ENCODE measurements at regions not wholly inside any gene's neighbourhood (a gene's known extent, or its start where the extent isn't known, plus 50 kb on each side); places are given as distances from the start of the nearest gene placed in this dataset.

DNA sequence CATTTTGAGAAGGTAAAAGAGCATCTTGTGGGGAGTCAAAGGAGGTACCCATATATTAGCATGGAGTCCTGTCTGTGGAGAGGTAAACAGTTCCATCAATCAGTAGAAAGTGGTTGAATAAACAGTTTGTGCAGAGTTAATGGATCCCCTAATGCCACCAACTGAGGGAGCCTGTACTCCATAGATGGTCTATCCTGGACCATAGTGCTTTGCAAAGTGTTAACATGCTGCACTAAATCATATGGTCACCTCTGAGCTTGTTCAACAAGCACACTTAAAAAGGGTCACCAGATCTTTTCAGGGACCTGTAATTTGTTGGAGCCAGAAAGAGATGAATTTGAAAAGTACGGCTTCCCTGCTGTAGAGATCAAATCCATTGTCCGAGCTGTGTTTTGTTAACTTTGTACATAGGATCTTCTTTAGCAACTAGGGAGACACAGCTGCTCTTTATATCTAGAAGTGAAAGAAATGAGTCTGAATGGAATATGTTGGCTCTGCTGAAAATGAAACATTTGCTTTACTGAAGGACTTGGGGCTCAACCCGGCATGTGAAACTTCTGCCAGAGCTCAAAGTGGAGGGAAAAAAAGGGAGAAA, 366.4 kb downstream of the ETNK1 start:
- peaks cover 0 to 5% (median 3%) of the 10 kb centered on the region in 3 donors for H3K27me3 Mint-ChIP-seq (ENCODE audit: low read depth in 3 of 3)
- H3K27ac Mint-ChIP-seq, result no peak overlapping the region
- H3K9me3 Mint-ChIP-seq, result peaks cover 0 to 2% (median 0%) of the 10 kb centered on the region in 6 donors
- H3K4me3 Mint-ChIP-seq, result no peak overlapping the region
- DNase-seq, result no peak
- H3K36me3 Mint-ChIP-seq, result no peaks in the 10 kb centered on the region
- H3K4me1 Mint-ChIP-seq, result no peaks in the 10 kb centered on the region

DNA sequence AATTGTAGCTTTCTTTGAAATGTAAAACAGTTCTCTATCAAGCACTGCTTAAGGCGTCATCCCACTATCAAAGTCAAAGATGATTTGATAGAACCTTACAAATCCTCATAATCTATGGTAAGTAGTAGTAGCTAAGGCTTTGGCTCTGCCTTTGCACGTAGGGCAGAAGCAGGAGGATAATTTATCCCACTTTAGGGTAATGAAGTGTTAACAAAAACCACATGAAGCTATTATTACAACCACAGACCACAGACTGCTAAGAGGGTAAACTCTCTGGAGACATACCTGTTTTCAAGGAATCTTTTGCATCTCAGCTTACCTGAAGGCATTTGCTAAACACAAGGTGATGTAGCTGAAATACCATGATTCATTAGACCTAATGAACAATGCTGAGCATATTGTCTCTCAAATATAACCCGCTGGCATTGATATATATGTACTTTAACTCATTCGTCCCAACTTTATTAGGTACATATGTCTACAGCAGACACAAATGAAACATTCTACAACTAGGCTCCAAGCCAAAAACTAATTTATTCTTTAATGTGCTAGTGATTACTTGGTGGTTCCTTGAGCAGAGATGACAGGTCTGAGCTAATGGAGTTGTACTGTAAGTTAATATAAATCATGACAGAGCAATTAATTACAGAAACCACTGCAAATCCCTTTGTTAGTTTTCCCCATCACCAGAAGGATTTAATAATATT, 368.8 kb downstream of the ETNK1 start:
- no peak overlapping the region for H3K4me3 Mint-ChIP-seq
- no peaks in the 10 kb centered on the region for H3K4me1 Mint-ChIP-seq
- no peaks in the 10 kb centered on the region for H3K36me3 Mint-ChIP-seq
- peaks cover 0 to 5% (median 3%) of the 10 kb centered on the region in 3 donors for H3K27me3 Mint-ChIP-seq (ENCODE audit: low read depth in 3 of 3)
- no peak overlapping the region for H3K27ac Mint-ChIP-seq
- DNase-seq, result no peak
- H3K9me3 Mint-ChIP-seq, result peaks cover 0 to 9% (median 1%) of the 10 kb centered on the region in 6 donors

DNA sequence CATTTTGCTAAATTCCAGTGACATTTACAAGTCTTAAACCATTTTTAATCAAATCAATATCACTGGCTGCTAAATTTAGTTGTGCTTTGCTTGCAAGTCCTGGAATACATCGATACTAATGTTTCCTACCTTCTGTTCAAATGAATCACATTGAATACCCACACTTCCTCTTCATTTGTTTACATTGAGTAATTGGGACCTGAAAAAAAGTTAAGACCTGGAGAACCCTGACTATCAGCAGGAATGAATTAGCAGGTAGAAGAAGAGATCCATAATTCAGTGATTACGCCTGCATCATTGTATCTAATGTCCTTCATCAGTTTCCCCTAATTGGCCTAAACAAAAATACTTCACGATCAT, 369.3 kb downstream of the ETNK1 start:
- DNase-seq, result no peak
- Mint-ChIP-seq H3K27me3 (ENCODE audit: low read depth in 3 of 3) (peaks cover 0 to 5% (median 3%) of the 10 kb centered on the region in 3 donors), H3K4me3 (no peak overlapping the region), H3K4me1 (no peaks in the 10 kb centered on the region), H3K36me3 (no peaks in the 10 kb centered on the region), H3K27ac (no peak overlapping the region), H3K9me3 (peaks cover 0 to 9% (median 2%) of the 10 kb centered on the region in 6 donors)

DNA sequence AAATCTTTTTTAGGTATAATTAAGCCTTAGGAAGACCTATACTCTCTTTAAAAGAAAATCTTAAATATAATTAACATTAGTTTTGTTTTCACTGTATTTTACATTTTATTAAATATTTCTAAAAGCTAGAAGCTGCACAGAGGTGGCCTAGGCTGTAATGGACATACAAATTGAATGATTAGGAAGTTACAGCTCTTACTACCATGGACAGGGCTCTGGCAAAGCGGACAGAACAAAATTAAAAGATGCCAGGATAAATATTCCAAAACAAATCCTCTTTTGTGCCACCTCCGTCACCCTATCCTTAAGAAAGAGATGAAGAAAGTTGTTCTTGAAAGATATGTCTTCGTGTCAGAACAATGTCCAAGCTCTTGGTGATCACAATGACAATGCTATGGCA, 376.5 kb downstream of the ETNK1 start:
- Mint-ChIP-seq H3K27me3 (ENCODE audit: low read depth in 3 of 3) (no peaks in the 10 kb centered on the region), H3K4me1 (no peaks in the 10 kb centered on the region), H3K4me3 (no peak overlapping the region)

DNA sequence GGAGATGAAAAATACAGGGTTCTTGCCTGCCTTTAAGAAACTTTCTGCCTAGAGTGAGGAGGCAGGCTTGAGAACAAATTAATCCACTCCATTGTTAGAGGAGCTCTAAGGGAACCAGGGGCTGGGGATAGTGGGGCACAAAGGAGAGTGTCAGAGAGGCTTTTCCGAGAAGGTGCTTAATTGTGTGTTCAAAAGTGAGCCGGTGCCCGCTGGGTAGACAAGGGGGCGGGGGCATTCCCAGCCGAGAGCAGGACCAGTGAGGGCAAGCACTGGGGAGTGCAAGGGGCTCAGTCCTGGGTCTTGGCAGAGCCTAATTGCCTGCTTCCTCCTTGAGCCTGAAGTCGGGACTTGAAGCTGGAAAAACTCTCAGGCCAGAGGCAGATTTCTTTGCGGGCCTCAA, 377.4 kb downstream of the ETNK1 start:
- no peak for DNase-seq
- Mint-ChIP-seq H3K4me3 (no peak overlapping the region), H3K4me1 (no peaks in the 10 kb centered on the region), H3K27ac (no peak overlapping the region), H3K27me3 (ENCODE audit: low read depth in 3 of 3) (no peaks in the 10 kb centered on the region), H3K36me3 (no peaks in the 10 kb centered on the region), H3K9me3 (peaks cover 0 to 9% (median 2%) of the 10 kb centered on the region in 6 donors)

More for the DNA sequence above, 376.5 kb downstream of the ETNK1 start:
- H3K36me3 Mint-ChIP-seq, result no peaks in the 10 kb centered on the region
- no peak overlapping the region for H3K27ac Mint-ChIP-seq
- peaks cover 0 to 9% (median 2%) of the 10 kb centered on the region in 6 donors for H3K9me3 Mint-ChIP-seq
- DNase-seq, result no peak

DNA sequence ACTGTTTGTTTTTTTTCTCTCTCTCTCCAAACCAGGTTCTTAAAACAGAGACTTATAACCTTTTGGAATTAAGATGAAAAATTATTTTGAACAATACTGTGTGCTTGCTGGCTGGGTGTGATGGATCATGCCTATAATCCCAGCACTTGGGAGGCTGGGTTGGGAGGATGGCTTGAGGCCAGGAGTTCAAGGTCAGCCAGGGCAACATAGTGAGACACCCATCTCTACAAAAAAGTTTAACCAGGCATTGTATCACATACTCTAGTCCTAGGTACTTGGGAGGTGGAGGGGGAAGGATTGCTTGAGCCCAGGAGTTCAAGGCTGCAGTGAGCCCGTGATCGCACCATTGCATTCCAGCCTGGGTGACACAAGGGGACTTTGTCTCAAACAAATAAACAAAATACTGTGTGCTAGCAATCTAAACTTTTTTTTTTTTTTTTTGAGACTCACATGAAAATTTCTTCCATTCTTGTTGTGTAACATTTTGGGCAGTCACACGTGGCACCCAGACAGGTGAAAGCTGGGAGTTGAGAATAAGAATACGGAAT, 379.6 kb downstream of the ETNK1 start:
- H3K36me3 Mint-ChIP-seq, result no peaks in the 10 kb centered on the region
- no peaks in the 10 kb centered on the region for H3K4me1 Mint-ChIP-seq

DNA sequence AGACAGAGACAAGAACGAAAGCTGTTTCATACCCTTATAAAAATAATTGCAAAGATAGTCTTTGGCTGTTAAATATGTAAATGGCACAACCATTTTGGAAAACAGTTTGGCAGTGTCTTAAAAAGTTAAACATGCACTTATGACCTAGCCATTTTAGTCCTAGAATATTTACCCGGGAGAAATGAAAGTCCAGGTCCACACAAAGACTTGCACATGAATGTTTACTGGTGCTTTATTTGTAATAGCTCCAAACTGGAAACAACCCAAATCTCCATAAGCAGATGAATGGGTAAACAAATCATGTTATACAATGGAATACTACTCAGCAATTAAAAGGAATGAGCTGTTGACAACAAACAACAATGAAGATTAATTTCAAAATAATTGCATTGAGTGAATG, 380.4 kb downstream of the ETNK1 start:
- no peak overlapping the region for H3K27ac Mint-ChIP-seq
- H3K9me3 Mint-ChIP-seq, result peaks cover 0 to 3% (median 0%) of the 10 kb centered on the region in 6 donors
- no peak overlapping the region for H3K4me3 Mint-ChIP-seq
- no peaks in the 10 kb centered on the region for H3K36me3 Mint-ChIP-seq
- H3K4me1 Mint-ChIP-seq, result no peaks in the 10 kb centered on the region
- no peaks in the 10 kb centered on the region for H3K27me3 Mint-ChIP-seq (ENCODE audit: low read depth in 3 of 3)
- DNase-seq, result no peak

More for the DNA sequence above, 379.6 kb downstream of the ETNK1 start:
- H3K27me3 Mint-ChIP-seq (ENCODE audit: low read depth in 3 of 3), result no peaks in the 10 kb centered on the region
- H3K9me3 Mint-ChIP-seq, result peaks cover 0 to 3% (median 0%) of the 10 kb centered on the region in 6 donors
- no peak overlapping the region for H3K4me3 Mint-ChIP-seq
- no peak for DNase-seq
- no peak overlapping the region for H3K27ac Mint-ChIP-seq

DNA sequence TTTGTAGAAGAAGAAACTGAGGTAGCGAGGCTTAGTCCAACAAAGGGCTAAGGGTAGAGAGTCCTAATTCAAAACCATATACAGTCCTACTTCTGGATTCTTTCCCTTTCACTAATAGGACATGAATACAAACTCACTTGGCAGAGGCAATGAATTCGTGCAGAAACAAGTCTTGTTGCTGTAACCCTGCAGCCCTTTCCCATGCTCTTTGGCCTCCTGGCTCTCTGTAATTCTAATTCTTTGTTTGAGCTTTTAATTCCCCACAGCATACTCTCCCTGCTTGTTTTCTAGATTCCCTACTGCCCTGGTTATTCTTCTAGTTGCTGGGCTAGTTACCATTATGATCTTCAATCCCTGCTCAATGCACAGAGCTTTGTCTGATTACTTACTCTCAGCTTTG, 381.4 kb downstream of the ETNK1 start:
- H3K27me3 Mint-ChIP-seq (ENCODE audit: low read depth in 3 of 3), result no peaks in the 10 kb centered on the region
- H3K4me3 Mint-ChIP-seq, result no peak overlapping the region
- H3K4me1 Mint-ChIP-seq, result no peaks in the 10 kb centered on the region
- H3K9me3 Mint-ChIP-seq, result peaks cover 0 to 3% (median 0%) of the 10 kb centered on the region in 6 donors
- H3K36me3 Mint-ChIP-seq, result no peaks in the 10 kb centered on the region
- no peak for DNase-seq
- H3K27ac Mint-ChIP-seq, result no peak overlapping the region

DNA sequence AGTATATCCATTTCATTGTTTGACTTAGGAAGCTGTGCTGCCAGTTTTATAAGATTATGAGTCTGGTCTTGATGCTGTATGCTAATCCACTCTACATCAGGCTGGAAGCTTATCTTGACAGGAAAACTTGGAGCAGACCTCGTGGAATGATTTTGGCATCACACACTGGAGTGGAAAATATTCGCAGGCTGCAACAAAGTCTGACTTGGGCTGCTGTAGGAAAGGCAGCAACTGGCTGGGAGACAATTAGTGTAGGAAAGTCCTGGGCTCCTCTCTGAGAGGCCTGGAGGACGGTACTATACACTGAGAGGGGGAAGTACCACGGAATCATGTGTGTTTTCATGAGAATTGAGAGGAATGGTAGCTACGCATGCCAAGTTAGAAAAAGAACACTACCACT, 383.7 kb downstream of the ETNK1 start:
- Mint-ChIP-seq H3K9me3 (peaks cover 0 to 4% (median 0%) of the 10 kb centered on the region in 6 donors), H3K36me3 (no peaks in the 10 kb centered on the region), H3K27ac (no peak overlapping the region), H3K27me3 (ENCODE audit: low read depth in 3 of 3) (no peaks in the 10 kb centered on the region), H3K4me1 (no peaks in the 10 kb centered on the region), H3K4me3 (no peak overlapping the region)
- DNase-seq, result no peak

DNA sequence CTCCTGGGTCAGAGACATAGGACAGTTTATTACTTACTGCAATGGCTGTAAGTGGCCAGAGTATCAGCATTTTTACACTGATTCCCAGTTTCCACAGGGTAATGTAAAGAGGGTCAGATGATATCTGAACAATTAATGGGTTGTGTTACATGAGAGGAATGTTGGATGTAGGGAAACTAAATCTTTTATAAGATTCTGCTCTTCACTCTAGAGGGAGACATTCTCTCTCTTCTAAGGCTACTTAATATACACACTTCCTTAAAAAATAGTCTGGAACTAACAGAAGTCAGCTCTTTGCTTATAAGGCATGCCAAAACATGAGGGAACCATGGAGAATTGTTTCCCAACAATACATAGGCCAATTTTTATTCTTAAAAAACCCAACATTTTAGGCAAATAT, 389.8 kb downstream of the ETNK1 start:
- no peak overlapping the region for H3K4me3 Mint-ChIP-seq
- no peak overlapping the region for H3K27ac Mint-ChIP-seq
- peaks cover 0 to 4% (median 0%) of the 10 kb centered on the region in 6 donors for H3K9me3 Mint-ChIP-seq
- DNase-seq, result no peak
- H3K27me3 Mint-ChIP-seq (ENCODE audit: low read depth in 3 of 3), result peaks cover 0 to 3% (median 0%) of the 10 kb centered on the region in 3 donors
- no peaks in the 10 kb centered on the region for H3K36me3 Mint-ChIP-seq
- H3K4me1 Mint-ChIP-seq, result no peaks in the 10 kb centered on the region

DNA sequence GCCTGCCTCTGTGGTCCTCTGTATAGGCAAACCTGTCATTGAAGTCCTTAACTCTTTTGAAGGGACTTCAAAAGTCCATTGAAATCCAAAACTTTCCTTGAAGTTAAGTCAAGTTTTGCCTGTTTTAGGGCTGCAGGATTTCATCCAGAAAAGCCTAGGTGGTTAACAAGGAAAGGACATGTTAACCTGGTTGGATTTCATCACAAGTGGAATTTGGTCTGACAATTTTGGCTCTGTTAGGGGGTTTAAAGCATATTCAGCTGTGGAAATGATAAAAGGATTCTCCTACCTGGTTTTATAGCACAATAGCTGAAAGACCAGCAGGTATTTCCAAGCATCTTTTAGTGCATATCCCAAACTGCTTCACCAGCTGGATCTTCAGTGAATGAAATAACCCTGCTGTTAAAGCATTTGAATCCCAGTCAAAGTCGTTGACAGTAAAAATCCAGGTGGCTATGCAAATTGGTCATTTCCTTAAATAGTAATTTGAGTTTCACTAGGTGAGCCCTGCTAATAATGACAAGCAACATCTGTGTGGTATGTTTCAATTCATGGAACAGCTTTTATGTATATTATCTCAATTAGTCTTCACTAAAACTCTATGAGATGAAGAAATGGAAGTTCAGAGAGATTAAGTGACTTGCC, 400.5 kb downstream of the ETNK1 start:
- H3K27ac Mint-ChIP-seq, result no peak overlapping the region
- H3K4me3 Mint-ChIP-seq, result no peak overlapping the region
- H3K36me3 Mint-ChIP-seq, result no peaks in the 10 kb centered on the region
- peaks cover 1 to 6% (median 3%) of the 10 kb centered on the region in 3 donors for H3K27me3 Mint-ChIP-seq (ENCODE audit: low read depth in 3 of 3)
- H3K9me3 Mint-ChIP-seq, result peaks cover 0 to 8% (median under 1%) of the 10 kb centered on the region in 6 donors
- H3K4me1 Mint-ChIP-seq, result no peaks in the 10 kb centered on the region
- no peak for DNase-seq

DNA sequence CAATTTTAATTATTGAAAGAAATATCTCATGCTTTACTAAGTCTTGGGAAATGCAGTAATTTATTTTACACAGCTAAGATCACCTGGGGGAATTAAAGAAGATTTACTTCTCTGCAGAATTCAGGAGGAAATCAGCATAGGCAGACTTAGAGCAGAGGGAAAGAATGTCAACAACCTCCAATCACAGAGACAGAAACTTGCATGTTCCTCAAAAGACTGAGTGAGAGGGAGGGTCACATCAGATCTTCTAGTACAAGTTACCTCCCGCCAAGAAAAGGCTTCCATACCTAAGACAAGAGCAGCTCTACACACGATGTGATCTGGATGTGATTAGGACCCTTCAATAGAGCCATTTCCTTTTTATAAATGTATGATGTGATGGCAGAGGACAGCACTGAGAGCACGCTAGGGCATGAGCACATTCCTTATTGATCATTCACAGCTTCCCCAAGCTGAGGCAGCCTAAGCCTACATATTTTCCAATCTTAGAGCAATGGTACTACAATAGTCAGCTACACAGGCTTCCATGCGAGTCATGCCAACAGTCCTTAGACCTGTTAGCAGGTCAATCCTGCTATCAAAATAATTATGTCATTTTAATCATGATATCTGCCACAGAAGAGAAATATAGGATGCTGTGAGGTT, 403.3 kb downstream of the ETNK1 start:
- Mint-ChIP-seq H3K4me1 (no peaks in the 10 kb centered on the region), H3K4me3 (no peak overlapping the region), H3K27ac (no peak overlapping the region), H3K36me3 (no peaks in the 10 kb centered on the region), H3K9me3 (peaks cover 0 to 8% (median 0%) of the 10 kb centered on the region in 6 donors), H3K27me3 (ENCODE audit: low read depth in 3 of 3) (peaks cover under 1 to 6% (median 3%) of the 10 kb centered on the region in 3 donors)
- no peak for DNase-seq

DNA sequence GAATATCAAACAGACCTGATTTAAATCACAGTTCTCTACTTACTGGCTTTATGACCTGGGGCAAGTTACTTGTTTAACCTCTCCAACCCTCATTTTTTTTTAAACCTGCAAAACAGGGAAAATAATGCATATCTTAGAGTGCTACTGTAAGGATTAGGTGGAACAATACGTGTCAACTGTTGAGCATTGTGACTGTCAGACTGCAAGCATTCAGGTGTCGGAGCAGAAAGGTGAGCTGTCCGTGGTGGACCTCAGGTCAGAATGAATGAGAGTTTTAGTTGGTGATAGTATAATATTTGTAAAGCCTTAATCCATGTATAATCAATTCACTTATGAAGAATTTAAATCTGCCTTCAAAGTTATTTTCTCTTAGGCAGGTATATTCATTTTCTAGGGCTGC, 404.2 kb downstream of the ETNK1 start:
- H3K27ac Mint-ChIP-seq, result no peak overlapping the region
- peaks cover 0 to 8% (median 0%) of the 10 kb centered on the region in 6 donors for H3K9me3 Mint-ChIP-seq
- no peaks in the 10 kb centered on the region for H3K4me1 Mint-ChIP-seq
- DNase-seq, result no peak
- H3K36me3 Mint-ChIP-seq, result no peaks in the 10 kb centered on the region
- peaks cover 0 to 3% (median 3%) of the 10 kb centered on the region in 3 donors for H3K27me3 Mint-ChIP-seq (ENCODE audit: low read depth in 3 of 3)
- no peak overlapping the region for H3K4me3 Mint-ChIP-seq

DNA sequence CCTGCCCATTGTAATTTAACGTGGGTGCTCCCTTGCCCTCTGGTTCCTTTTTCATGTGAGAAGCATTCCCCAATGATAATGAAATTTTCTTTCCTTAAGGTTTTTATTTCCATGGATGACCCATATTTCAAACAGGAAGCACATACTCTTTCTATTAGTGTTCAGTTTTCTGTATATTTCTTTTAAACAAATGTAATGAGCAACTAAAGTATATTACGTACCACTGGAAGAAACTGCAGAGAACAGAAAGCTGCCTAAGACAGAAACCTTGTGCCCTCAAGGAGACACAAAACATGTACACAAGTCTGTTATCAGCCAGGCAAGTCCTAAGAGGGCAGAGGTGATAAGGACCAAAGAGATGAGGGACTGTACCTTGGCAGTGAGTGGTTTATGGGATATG, 414.9 kb downstream of the ETNK1 start:
- no peaks in the 10 kb centered on the region for H3K4me1 Mint-ChIP-seq
- H3K36me3 Mint-ChIP-seq, result no peaks in the 10 kb centered on the region
- no peak overlapping the region for H3K4me3 Mint-ChIP-seq
- no peak for DNase-seq
- H3K9me3 Mint-ChIP-seq, result peaks cover 0 to 5% (median under 1%) of the 10 kb centered on the region in 6 donors
- no peak overlapping the region for H3K27ac Mint-ChIP-seq
- peaks cover 0 to 1% (median 0%) of the 10 kb centered on the region in 3 donors for H3K27me3 Mint-ChIP-seq (ENCODE audit: low read depth in 3 of 3)

All from immature natural killer cell (primary cell).